ENCODE measurements at regions not wholly inside any gene's neighbourhood (a gene's known extent, or its start where the extent isn't known, plus 50 kb on each side); places are given as distances from the start of the nearest gene placed in this dataset.

- no peaks in the 10 kb centered on the region for H3K36me3 ChIP-seq
- 31% methylated on average over 2 of the region's 2 CpGs for WGBS
- intact Hi-C loops (cut with DNase I): no loop called here
- TF ChIP-seq POLR2A (IDR thresholded peaks at IDR 0.05; ENCODE audit: low read depth): no peak
- no peak for TF ChIP-seq POLR2AphosphoS5 (IDR thresholded peaks at IDR 0.05)
- no peak for TF ChIP-seq EP300 (IDR thresholded peaks at IDR 0.05)
- TF ChIP-seq CTCF (IDR thresholded peaks at IDR 0.05): no peak
- no peaks in the 10 kb centered on the region for H3K9me3 ChIP-seq
- no peaks in the 10 kb centered on the region for H3K4me1 ChIP-seq
- no peak overlapping the region for H3K27ac ChIP-seq (replicated peaks in 1 of 4)
- H3K4me3 ChIP-seq: no peak overlapping the region
- no peaks in the 10 kb centered on the region for H3K27me3 ChIP-seq
- DNase-seq (ENCODE audit: extremely low spot score): no peak
Observed at GRCh38 chr18:27803957-27804356, 373.0 kb downstream of the CDH2 start.

- DNase-seq (ENCODE audit: extremely low spot score): no peak
- H3K4me3 ChIP-seq: no peak overlapping the region
- H3K27ac ChIP-seq (replicated peaks in 1 of 4): no peak overlapping the region
- TF ChIP-seq POLR2A (IDR thresholded peaks at IDR 0.05; ENCODE audit: low read depth): no peak
- no peak for TF ChIP-seq POLR2AphosphoS5 (IDR thresholded peaks at IDR 0.05)
- intact Hi-C loops (cut with DNase I): no loop called here
- no peaks in the 10 kb centered on the region for H3K9me3 ChIP-seq
- no peaks in the 10 kb centered on the region for H3K36me3 ChIP-seq
- WGBS: 65% methylated on average over 1 of the region's 1 CpG
- H3K4me1 ChIP-seq: no peaks in the 10 kb centered on the region
- H3K27me3 ChIP-seq: no peaks in the 10 kb centered on the region
Observed at GRCh38 chr18:27797484-27797883, 379.4 kb downstream of the CDH2 start.

- no peak for DNase-seq (ENCODE audit: extremely low spot score)
- intact Hi-C loops (cut with DNase I): no loop called here
Observed at GRCh38 chr18:27794181-27794926, 382.6 kb downstream of the CDH2 start.

GRCh38 chr18:27793013-27793785, 383.7 kb downstream of the CDH2 start:
- H3K27me3 ChIP-seq: no peaks in the 10 kb centered on the region
- intact Hi-C loops (cut with DNase I): no loop called here
- no peak overlapping the region for H3K4me3 ChIP-seq
- no peaks in the 10 kb centered on the region for H3K4me1 ChIP-seq
- H3K9me3 ChIP-seq: no peaks in the 10 kb centered on the region
- no peak overlapping the region for H3K27ac ChIP-seq (replicated peaks in 1 of 4)
- WGBS: 84% methylated on average over 7 of the region's 7 CpGs
- DNase-seq (ENCODE audit: extremely low spot score): no peak
- no peaks in the 10 kb centered on the region for H3K36me3 ChIP-seq
- no peak for TF ChIP-seq POLR2A (IDR thresholded peaks at IDR 0.05; ENCODE audit: low read depth)
- no peak for TF ChIP-seq EP300 (IDR thresholded peaks at IDR 0.05)

More at GRCh38 chr18:27794181-27794926, 382.6 kb downstream of the CDH2 start:
- Histone ChIP-seq H3K4me1 (no peaks in the 10 kb centered on the region), H3K9me3 (no peaks in the 10 kb centered on the region), H3K36me3 (no peaks in the 10 kb centered on the region), H3K27me3 (no peaks in the 10 kb centered on the region), H3K4me3 (no peak overlapping the region), H3K27ac (replicated peaks in 1 of 4) (no peak overlapping the region)
- 78% methylated on average over 2 of the region's 2 CpGs for WGBS
- TF ChIP-seq CTCF (IDR thresholded peaks at IDR 0.05): no peak

GRCh38 chr18:27789406-27789805, 387.5 kb downstream of the CDH2 start:
- intact Hi-C loops (cut with DNase I): no loop called here
- WGBS: 100% methylated on average over 1 of the region's 1 CpG
- no peak for TF ChIP-seq EP300 (IDR thresholded peaks at IDR 0.05)
- TF ChIP-seq CTCF (IDR thresholded peaks at IDR 0.05): no peak
- no peak for TF ChIP-seq POLR2AphosphoS5 (IDR thresholded peaks at IDR 0.05)
- no peak for TF ChIP-seq POLR2A (IDR thresholded peaks at IDR 0.05; ENCODE audit: low read depth)
- no peaks in the 10 kb centered on the region for H3K9me3 ChIP-seq
- H3K27ac ChIP-seq (replicated peaks in 1 of 4): no peak overlapping the region
- peaks cover 0 to 4% (median 0%) of the 10 kb centered on the region in 4 donors for H3K27me3 ChIP-seq
- no peak overlapping the region for H3K4me3 ChIP-seq
- no peak for DNase-seq (ENCODE audit: extremely low spot score)
- H3K36me3 ChIP-seq: no peaks in the 10 kb centered on the region
- no peaks in the 10 kb centered on the region for H3K4me1 ChIP-seq

All from esophagus muscularis mucosa (tissue), 4 donors.